A673 (cell line): ENCODE measurements at regions not wholly inside any gene's neighbourhood (a gene's known extent, or its start where the extent isn't known, plus 50 kb on each side); places are given as distances from the start of the nearest gene placed in this dataset.

Experiments used
- BruUV-seq: library from RNA; stranded (reverse); fragments of 400-500 nt; replicated peaks from 2 replicates; lab custom pipeline; 2021; lab: Mats Ljungman, UMichigan
- CTCF ChIA-PET: fragments of 300-600 bp; sonication (Branson Sonifier 250); formaldehyde crosslinking; loops from one replicate; lab custom pipeline; 2022; ENCODE audit warnings: antibody characterized with exemption; lab: Charles Lee
- POLR2A ChIA-PET: fragments of 300-600 bp; sonication (Branson Sonifier 250); formaldehyde crosslinking; loops from one replicate; lab custom pipeline; 2022; ENCODE audit warnings: antibody characterized with exemption; ENCODE audit not compliant: low non-redundant PET; lab: Charles Lee
- DNase-seq: peaks from one replicate; pipeline ENCODE4 v3.0.0-alpha.2; 2015; ENCODE audit warnings: low spot score
- H3K27ac ChIP-seq: fragments of 200-600 bp; sonication (generic); 2 replicates; pipeline ENCODE4 v1.5.1; 2016; ENCODE audit warnings: mixed run types, low read depth, mild to moderate bottlenecking, mixed read lengths, antibody characterized with exemption, low read length; ENCODE audit not compliant: poor library complexity, severe bottlenecking
- H3K27me3 ChIP-seq: fragments of 200-600 bp; sonication (generic); replicated peaks from 2 replicates; pipeline ENCODE4 v1.6.1; 2017; ENCODE audit warnings: mixed run types, low read depth, mild to moderate bottlenecking, mixed read lengths, antibody characterized with exemption, low read length; ENCODE audit not compliant: insufficient read depth, poor library complexity
- H3K36me3 ChIP-seq: fragments of 200-600 bp; sonication (generic); 2 replicates; pipeline ENCODE4 v1.6.1; 2016; ENCODE audit warnings: mixed run types, mild to moderate bottlenecking, mixed read lengths, antibody characterized with exemption, low read length; ENCODE audit not compliant: insufficient read depth, poor library complexity, severe bottlenecking
- H3K4me1 ChIP-seq: fragments of 200-600 bp; sonication (generic); 2 replicates; pipeline ENCODE4 v1.6.1; 2017; ENCODE audit warnings: mixed run types, mild to moderate bottlenecking, mixed read lengths, antibody characterized with exemption, low read length; ENCODE audit not compliant: insufficient read depth, poor library complexity, severe bottlenecking
- H3K4me3 ChIP-seq: fragments of 200-600 bp; sonication (generic); 2 replicates; pipeline ENCODE4 v1.5.1; 2016; ENCODE audit warnings: low read depth, mixed run types, mild to moderate bottlenecking, mixed read lengths, low read length; ENCODE audit not compliant: poor library complexity, severe bottlenecking
- H3K9me3 ChIP-seq: fragments of 200-600 bp; sonication (generic); 2 replicates; pipeline ENCODE4 v1.6.1; 2016; ENCODE audit warnings: mixed run types, low read depth, mild to moderate bottlenecking, mixed read lengths, antibody characterized with exemption, low read length; ENCODE audit not compliant: poor library complexity, severe bottlenecking
- CTCF ChIP-seq: fragments of 300-800, 200-600 bp; sonication (generic); conservative IDR thresholded peaks from 2 replicates; pipeline ENCODE4 v1.5.1; 2017; ENCODE audit warnings: low read depth, mild to moderate bottlenecking, antibody characterized with exemption, low read length, moderate library complexity, mixed read lengths
- EZH2 ChIP-seq: fragments of 200-600 bp; sonication (generic); IDR thresholded peaks from 2 replicates; pipeline ENCODE4 v1.6.1; 2017; ENCODE audit warnings: borderline replicate concordance, low read depth, mild to moderate bottlenecking, mixed read lengths, antibody characterized with exemption, low read length; ENCODE audit not compliant: poor library complexity, severe bottlenecking
- intact Hi-C: fragments of 100-400 bp; cut with micrococcal nuclease; formaldehyde crosslinking; loops from one replicate; pipeline ENCODE4 v1.10.0; 2022; ENCODE audit not compliant: unreplicated experiment

- no peak overlapping the region for H3K27ac ChIP-seq
- POLR2A ChIA-PET: no interaction called here
- CTCF ChIA-PET: no interaction called here
- no peaks in the 10 kb centered on the region for H3K27me3 ChIP-seq
- intact Hi-C loops: no loop called here
- TF ChIP-seq CTCF (no peak), EZH2 (no peak)
- H3K9me3 ChIP-seq: no peaks in the 10 kb centered on the region
- H3K36me3 ChIP-seq: no peaks in the 10 kb centered on the region
- BruUV-seq: no TSS peak
- no peak for DNase-seq
- no peak overlapping the region for H3K4me3 ChIP-seq
- H3K4me1 ChIP-seq: peaks cover 45% of the 10 kb centered on the region
Measured at GRCh38 chr17:77883213-77883650, 75.3 kb upstream of the TNRC6C start.

GRCh38 chr17:77884019-77884418, 74.5 kb upstream of the TNRC6C start:
- H3K27me3 ChIP-seq: no peaks in the 10 kb centered on the region
- POLR2A ChIA-PET: no interaction called here
- BruUV-seq: no TSS peak

DNA sequence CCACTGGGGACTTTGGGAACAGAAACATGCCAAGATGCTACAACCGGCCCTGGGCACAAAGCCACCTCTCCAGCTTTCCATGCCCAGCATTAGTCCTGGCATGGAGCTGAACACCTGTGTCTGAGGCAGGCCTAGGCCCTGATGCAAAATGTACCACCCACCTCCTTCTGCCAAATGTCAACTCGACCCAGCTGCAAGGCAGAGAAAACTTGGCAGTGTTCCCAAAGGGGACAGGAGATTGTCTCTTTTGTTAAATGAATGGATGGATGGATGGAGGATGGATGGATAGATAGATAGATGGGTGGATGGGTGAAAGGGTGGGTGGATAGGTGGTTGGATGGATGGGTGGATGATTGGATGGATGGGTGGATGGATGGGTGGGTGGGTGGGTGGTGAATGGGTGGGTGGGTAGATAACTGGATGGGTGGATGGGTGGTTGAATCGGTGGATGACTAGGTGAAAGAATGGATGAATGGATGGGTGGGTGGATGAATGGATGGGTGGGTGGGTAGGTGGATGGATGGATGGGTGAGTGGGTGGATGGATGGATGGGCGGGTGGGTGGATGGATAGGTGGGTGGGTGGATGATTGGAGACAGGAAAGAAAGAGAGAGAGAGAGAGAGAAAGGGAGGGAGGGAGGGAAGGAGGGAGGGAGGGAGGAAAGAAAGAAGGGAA, 73.4 kb upstream of the TNRC6C start:
- Histone ChIP-seq H3K9me3 (no peaks in the 10 kb centered on the region), H3K27ac (no peak overlapping the region), H3K4me3 (no peak overlapping the region), H3K4me1 (peaks cover 46% of the 10 kb centered on the region), H3K27me3 (no peaks in the 10 kb centered on the region), H3K36me3 (no peaks in the 10 kb centered on the region)
- no peak for DNase-seq
- ChIA-PET POLR2A (no interaction called here), CTCF (no interaction called here)
- TF ChIP-seq CTCF: no peak
- TF ChIP-seq EZH2: no peak
- BruUV-seq: no TSS peak
- intact Hi-C loops: no loop called here

More at GRCh38 chr17:77884019-77884418, 74.5 kb upstream of the TNRC6C start:
- Histone ChIP-seq H3K4me3 (no peak overlapping the region), H3K4me1 (peaks cover 46% of the 10 kb centered on the region), H3K27ac (no peak overlapping the region), H3K36me3 (no peaks in the 10 kb centered on the region), H3K9me3 (no peaks in the 10 kb centered on the region)
- TF ChIP-seq EZH2: no peak
- TF ChIP-seq CTCF: no peak
- peak; percentile 45 for DNase-seq
- intact Hi-C loops: no loop called here
- CTCF ChIA-PET: no interaction called here
